GM12872 (cell line): ENCODE measurements at regions not wholly inside any gene's neighbourhood (a gene's known extent, or its start where the extent isn't known, plus 50 kb on each side); places are given as distances from the start of the nearest gene placed in this dataset.

Experiments used
- TF ChIP-seq, protein P1 (sequence below): IDR thresholded peaks from 3 replicates; pipeline ENCODE4 v1.5.1; 2011; ENCODE audit warnings: low read depth, mild to moderate bottlenecking, low read length, moderate library complexity; ENCODE audit not compliant: insufficient read depth

GRCh38 chr4:100306018-100306417 lies 115.8 kb upstream of the DDIT4L start:
- TF ChIP-seq, protein P1, sequence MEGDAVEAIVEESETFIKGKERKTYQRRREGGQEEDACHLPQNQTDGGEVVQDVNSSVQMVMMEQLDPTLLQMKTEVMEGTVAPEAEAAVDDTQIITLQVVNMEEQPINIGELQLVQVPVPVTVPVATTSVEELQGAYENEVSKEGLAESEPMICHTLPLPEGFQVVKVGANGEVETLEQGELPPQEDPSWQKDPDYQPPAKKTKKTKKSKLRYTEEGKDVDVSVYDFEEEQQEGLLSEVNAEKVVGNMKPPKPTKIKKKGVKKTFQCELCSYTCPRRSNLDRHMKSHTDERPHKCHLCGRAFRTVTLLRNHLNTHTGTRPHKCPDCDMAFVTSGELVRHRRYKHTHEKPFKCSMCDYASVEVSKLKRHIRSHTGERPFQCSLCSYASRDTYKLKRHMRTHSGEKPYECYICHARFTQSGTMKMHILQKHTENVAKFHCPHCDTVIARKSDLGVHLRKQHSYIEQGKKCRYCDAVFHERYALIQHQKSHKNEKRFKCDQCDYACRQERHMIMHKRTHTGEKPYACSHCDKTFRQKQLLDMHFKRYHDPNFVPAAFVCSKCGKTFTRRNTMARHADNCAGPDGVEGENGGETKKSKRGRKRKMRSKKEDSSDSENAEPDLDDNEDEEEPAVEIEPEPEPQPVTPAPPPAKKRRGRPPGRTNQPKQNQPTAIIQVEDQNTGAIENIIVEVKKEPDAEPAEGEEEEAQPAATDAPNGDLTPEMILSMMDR, result no peak

DNA sequence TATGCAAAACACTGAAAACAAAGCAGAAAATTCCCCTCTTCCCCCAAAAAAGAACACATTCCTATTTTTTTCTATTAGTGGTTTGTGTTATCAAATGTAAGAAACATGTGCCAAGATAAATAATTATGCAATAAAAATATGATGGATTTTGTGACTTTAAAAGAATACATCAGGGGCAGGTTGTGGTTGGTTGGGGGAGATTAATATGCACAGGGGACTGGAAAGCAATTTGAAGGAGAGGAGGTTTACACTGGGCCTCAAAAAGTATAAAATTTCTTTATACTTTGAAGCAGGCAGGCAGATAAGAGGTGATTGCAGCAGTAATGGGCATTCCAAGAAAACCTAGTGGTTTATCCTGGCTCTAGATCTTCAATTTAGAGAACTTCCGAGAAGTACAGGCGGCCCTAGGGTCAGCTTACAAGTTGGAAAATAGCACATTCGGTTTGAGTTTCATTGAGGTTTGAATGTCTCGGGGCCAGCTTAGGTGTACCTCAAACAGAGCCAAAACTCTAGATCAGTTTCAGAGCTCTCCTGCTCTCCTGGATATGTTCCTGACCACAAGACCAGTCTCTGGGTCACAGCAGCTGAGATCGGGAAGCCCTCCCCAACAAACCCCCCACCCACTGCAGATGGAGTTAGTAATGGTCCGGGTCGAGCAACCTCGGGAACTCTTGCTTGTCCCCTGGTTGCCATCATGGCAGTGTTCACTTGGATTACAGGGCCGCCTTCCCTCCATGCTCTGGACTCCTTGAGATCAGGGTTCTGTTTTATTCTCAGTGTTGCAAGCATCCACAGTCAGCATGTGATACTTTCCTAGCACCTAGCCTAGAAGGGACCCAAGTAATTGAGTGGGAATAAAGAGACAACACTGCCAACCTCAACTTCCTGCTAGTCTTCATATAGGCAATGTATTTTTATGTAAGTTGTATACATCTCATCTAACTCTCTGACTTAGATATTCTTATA lies 112.1 kb upstream of the DDIT4L start:
- TF ChIP-seq, protein P1, result no peak

DNA sequence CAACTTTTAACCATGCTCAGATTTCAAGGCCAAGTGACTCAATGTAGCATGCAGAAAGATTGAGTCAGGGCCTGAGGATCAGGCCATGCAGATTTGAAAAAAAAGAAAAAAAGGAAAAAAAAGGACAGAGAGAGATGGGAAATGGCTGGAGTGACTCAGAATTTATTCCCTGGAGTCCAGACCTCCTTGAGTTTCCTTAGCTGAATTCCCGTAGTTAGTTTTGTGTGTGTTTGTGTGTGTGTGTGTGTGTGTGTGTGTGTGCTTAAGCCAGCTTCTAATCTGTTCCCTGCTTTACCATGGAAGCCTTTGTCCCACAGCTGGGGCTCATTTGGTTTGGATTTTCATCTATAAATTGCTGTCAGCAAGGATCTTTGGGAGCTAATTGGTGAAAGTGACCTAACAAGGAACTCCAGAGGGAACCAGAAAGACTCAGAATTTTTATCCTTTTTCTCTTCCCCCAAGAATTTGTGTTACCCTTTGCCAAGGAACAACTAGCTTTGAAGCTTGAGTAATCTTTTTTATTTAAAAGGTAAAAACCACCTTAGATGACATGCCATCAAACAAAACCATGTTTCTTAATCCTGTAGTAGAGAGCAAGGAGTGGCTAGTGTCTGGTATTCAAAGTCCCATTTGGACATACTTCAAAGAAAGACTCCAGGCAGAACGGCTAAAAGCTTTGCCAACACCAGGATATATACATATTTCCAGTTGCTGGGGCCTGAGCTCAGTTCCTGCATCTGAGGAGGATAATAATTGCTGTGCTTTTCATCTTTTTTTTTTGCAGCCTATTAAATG lies 109.0 kb upstream of the DDIT4L start:
- TF ChIP-seq, protein P1, result no peak

GRCh38 chr4:100295792-100296191 lies 105.5 kb upstream of the DDIT4L start:
- TF ChIP-seq, protein P1, result no peak

- TF ChIP-seq, protein P1, result no peak
Observed at GRCh38 chr4:100294356-100294755, 104.1 kb upstream of the DDIT4L start.

- TF ChIP-seq, protein P1, result no peak
Observed at GRCh38 chr4:100290585-100290984, 100.3 kb upstream of the DDIT4L start.

DNA sequence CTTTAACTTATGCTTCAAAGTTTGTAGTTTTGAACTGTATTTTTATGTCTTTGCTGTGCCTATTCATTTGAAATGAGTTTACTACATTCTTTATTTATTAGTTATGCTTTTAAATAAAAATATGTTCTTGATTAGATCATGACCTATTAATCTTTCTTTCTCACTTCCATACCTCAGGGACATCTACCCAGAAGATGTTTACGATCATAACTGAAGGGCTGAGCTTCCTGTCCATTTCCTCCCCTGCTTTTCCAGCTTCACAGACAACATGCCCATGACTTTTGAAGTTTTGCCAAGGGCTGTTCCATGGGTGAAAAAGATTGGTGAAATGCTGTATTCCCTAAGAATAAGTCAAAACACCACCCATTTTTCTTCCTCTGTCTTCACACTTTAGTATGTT lies 99.7 kb upstream of the DDIT4L start:
- TF ChIP-seq, protein P1, result no peak
